GM21367 (cell line): ENCODE measurements at regions not wholly inside any gene's neighbourhood (a gene's known extent, or its start where the extent isn't known, plus 50 kb on each side); places are given as distances from the start of the nearest gene placed in this dataset.

Source experiments
- ATAC-seq: cut with Tn5 transposase; IDR thresholded peaks from one replicate; pipeline ENCODE4 v1.9.1; 2021; ENCODE audit not compliant: unreplicated experiment

DNA sequence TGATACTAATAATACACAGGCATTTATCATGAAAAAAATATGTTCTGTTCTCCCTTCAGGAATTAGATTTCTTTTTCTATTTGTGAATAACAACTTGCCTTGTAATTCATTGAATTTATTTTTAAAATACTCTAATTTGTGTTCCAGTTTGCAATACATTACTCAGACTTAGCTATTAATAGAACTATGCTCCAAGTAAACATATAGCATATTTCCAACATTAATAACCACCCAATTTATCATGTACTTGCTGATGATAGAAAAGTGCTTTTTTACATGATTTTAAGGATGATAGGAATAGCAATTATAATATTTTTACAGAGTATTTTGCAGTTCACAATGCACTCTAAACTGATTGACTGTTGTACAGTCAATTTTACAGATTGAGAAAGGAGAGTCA, 338.8 kb upstream of the SEMA3D start:
- ATAC-seq = no peak

DNA sequence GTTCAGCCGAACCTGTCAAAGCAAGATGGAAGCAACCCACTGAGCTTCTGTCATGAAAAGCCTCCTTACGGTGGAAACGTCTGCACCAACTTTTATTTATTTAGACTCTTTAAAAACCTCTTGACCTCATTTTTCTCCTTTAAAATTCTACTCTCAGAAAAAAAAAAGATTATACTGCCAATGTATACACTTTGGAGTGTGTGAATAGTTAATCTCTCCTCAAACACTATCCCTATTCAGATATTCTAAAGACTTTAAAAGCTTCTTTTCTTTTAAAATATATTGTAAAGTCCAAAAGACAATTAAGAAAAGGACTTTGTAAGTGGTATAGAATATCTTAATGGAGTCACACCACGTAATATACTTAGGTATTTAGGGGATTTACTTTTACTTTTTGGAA, 335.2 kb upstream of the SEMA3D start:
- ATAC-seq = no peak

DNA sequence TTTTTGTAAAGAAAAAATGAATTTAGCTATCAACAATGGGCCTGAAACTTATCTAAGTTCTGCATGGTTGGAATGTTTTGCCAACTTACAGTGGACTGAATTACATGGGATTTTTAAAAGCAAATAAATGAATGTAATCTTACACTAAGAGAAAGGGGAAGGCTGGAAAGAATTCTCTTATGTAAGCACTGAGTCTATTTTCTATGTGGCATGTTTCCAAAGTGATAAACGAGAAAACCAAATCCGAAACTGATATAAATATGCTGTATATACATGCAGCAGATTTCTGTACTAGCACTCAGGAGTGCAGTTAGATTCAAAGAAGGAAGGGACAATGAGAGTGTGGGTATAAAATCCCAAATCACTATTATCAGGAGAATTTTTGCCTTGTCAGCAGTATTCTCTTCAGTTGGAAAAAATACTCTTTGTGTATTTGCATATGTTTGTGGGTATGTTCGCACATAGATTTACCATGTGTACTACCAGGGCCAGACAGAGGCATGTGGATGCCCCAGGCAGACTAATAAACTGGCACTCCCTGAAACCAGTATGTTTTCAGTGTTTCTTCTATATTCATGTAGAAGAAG, 334.3 kb upstream of the SEMA3D start:
- ATAC-seq = no peak

DNA sequence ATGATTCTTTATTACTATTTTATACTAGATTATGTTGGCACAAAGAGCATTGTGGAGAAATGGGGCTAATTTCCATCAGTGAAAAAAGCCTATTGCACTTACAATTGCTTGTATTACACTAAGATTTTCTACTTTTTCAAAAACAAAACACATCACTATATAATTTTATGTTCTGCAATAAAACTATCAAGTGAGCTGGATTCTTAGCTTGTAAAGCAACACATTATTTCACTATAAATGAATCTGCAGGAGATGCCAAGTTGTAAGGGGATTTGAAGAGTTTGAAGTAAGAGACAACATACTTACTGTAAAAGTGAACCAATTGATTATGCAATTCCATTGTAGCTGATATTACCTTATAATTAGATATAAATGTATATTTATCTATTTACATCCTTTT, 333.3 kb upstream of the SEMA3D start:
- ATAC-seq = no peak

DNA sequence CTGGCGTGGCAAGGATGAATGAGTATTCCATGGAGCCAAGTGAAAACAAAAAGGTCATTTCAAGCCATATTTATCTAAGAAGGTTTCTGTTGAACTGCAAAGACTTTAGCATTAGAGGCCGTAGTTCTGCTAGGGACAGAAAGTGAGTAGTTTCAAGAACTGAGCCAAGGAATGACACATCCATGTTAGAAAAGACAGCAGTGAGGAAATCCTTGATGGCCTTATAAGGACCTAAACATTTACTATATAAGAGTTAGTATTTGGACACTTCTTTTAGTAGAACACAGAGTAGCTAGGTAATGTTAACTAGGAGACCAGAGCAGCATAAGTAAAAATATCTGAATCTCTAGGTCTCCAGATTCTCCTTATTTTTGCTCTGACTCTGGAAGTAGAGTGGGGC, 329.8 kb upstream of the SEMA3D start:
- no peak for ATAC-seq

DNA sequence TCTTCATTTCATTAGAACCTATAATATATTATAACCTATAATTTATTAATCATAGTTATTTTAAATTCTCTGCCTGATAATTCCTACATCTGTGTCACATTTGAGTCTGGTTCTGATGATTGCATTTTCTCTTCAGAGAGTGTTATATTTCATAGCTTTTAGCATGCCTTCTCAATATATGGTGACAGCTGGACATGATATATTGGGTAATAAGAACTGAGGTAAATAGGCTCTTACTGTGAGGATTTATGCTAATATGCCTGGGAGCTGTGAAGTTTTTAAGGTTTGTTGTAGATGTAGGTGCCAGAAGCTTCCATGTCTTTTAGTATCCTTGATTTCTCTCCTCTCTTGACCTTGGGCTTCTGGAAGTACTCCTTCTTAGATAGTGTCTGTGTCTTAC, 325.9 kb upstream of the SEMA3D start:
- no peak for ATAC-seq

DNA sequence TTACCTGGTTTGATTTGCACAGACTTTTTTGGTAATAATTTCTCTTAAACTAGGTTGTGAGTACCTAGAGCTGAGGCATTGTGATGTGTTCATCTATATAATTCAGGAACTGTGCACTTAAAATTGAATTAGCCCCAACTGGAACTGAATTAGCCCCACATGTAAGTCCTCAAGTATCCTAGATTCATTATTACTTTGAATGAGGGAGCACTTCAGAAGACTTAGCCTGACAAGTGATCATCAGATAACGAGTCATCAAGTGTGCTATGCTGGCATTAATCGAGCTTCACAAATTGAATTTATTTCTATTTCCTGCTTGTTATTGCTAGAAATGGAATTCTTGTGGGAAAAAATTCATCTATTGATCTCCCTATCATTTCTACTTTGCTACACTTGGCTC, 323.4 kb upstream of the SEMA3D start:
- no peak for ATAC-seq

DNA sequence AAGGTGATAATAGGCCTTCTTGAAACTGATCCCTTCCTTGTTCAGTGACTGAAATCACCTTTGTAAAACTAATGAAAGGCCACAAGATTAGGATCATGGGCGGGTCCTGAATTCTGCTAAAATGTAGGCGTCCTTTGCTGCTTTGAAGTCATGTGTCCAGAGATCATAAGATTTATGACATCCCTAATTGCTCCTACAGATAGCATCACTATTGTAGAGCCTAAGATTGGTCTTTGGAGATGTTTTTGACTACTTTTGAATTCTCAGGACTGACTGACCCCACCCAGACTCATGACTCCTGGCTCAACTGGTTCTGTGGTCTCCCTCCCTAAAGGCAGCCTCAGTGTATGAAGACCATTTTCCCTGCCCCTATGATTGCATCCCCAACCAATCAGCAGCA, 322.6 kb upstream of the SEMA3D start:
- no peak for ATAC-seq

DNA sequence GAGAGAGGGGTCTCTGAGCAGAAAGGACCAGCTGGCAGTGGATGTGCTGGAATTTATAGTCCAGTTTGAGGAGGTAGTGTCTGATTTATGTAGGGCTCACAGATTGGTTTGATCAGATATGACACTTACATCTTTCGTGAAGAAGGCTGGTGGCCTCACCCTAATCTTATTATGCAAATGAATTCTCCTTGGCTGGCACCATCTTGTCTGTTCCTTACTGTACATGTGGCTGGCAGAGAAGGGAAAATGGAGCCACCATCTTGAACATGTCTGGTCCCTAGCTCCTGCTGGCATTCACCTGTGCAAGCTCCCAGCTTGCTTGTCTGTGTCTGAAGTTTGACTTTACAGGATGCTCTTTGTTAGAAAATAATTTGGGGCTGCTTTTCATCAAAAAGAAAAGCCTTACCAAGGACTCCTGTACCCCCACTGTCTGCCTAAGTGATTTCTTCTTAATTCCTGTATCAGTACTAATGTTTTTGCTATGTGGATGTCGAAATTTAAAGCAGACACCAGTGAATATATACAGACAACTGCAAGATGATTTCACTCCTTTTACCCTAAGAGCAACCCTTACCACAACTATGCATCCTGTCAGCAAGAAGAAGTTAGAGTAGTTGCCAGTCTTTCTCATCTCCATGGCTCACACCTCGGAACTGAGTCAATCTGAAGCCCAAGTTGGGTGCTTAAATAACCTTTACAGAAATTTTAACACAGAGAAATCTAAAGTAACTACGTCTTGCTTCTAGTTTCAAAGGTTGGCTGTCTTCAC, 322.0 kb upstream of the SEMA3D start:
- no peak for ATAC-seq

DNA sequence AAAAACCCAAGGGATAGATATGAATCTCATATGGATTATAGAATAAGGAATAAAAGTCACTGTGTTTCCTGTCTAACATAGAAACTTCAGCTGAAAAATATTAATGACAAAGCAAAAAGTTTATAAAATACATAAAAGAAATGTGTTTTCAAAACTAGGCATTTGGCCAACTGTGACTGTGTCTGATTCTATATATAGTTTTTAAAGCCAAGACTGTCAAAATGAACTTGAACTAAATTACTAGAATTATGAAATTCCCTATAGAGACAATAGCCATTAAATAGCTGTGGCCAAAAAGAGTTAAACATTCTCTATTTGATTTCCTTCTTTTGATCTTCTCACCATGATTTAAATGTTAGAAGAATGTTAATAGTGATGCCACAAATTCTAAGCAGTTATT, 311.2 kb upstream of the SEMA3D start:
- no peak for ATAC-seq

DNA sequence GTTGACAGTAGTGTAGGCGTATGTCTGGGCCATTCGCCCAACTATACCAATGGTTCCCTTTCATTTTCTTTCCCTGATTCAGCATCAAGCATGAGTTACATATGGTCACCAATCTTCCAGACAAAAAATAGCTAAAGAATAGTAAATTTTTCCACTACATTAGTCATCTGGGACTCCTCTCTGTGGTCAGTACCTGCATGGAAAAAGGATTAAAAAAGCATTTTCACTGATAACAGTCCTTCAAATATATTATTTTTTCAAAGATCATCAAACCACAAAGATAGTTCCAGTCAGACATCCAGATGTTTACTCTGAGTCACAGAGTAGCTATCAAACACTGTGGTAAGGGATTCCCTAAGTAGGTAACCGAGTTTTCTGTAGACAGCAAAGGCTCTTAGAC, 302.6 kb upstream of the SEMA3D start:
- no peak for ATAC-seq

DNA sequence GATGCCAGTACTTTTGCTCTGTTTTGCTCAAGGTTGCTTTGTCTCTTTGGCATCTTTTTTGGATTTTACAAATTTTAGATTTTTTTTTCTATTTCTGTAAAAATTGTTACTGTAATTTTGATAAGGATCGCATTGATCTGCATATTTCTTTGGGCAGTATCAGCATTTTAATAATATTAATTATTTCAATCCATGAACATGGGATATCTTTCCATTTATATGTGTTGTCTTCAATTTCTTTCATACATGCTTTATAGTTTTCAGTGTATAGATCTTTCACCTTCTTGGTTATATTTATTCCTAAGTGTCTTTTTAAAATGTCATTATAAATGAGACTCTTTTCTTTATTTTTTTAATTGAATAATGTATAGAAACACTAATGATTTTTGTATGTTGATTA, 301.6 kb upstream of the SEMA3D start:
- no peak for ATAC-seq

DNA sequence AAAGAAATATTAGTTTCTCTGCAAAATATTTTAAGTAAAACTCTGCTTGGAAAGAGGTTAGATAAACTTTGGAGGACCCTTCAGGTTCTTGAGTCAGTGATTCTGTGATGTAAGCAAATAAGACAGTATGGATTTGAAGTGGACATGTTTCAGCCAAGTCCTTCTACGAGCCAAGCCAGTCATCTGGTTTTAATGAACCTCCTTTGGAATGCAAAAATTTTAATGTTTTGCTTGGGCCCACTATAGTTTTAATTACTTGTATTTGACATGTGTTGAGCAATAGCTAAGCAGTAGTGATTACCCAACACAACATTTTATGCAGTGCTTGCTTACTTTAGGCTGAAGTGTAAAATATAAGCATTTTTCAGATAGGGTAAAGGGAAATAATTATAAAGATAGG, 296.3 kb upstream of the SEMA3D start:
- no peak for ATAC-seq

DNA sequence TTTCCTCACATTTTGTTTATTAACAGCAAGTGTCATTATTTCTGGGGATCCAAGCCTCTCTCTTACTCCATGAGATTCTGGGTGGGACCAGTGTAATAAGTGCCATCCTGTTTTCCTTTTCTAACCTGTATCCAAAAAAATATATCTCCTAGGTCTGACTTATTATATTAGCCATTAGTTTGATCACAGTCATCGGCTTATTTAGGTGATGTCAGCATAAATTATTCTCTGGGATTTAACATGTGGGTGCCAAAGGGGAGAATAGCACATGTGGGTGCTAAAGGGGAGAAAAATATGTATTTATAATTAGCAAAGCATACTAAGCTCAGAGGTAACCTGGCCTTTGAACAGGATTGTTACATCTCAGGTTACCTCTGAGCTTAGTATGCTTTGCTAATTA, 293.8 kb upstream of the SEMA3D start:
- no peak for ATAC-seq

DNA sequence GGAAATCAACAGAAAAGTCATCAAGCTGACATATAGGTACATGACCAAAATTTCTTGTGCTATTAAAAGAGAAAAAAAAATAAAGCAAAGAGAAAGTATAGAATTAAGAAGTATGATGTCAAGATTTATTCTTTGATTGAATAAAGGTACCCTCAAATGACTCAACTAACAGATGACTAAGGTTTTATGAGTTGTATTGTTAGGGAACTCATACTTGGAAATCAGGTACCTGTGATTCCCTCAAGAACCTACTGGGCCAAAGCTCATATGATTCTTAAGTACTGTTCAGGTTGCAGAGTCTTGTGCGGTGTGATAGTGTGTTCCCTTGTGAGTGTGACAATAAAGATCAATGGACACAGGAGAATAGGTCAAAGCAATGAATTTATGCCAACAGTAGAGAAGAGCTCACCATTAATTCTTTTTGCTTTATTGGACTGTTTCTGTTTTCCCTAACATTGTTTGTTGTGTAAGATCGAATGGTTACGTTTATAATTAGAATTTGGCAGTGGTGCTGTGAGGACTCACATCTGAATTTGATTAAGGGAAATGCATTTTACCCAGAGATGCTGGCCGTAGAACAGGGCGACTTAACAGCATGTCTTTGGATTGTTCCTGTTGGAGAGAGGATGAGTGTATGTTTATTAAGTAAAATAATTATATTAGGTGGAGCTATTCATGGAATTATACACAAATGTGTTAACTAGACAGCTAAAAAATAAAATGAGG, 293.2 kb upstream of the SEMA3D start:
- ATAC-seq = no peak

DNA sequence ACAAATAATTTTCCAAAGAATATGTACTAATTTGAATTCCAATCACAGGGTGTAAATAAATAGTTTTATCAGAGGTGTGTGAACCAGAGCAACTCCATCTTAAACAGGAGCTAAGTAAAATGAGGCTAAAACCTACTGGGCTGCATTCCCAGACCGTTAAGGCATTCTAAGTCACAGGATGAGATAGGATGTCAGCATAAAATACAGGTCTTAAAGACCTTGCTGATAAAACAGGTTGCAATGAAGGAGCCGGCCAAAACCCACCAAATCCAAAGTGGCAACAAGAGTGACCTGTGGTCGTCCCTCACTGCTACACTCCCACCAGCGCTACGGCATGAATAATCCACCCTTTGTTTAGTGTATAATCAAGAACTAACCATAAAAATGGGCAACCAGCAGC, 291.7 kb upstream of the SEMA3D start:
- no peak for ATAC-seq

DNA sequence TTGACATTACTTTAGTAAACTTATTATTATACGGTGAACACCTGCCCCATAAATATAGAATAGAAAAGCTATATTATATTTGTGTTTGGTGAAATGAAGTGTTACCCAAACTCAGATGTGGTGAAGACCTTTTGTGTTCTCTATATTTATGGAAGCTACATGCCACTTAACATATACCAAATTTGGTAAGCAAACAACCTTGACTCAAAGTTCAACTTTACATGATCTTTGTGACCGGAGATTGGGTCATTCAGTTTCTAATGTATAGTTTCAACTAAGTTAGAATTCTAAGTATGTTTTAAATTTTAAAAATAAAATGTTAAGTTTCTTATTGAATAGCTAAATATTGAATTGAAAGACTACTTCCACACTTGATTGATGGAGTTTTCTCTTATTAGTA, 288.6 kb upstream of the SEMA3D start:
- no peak for ATAC-seq

DNA sequence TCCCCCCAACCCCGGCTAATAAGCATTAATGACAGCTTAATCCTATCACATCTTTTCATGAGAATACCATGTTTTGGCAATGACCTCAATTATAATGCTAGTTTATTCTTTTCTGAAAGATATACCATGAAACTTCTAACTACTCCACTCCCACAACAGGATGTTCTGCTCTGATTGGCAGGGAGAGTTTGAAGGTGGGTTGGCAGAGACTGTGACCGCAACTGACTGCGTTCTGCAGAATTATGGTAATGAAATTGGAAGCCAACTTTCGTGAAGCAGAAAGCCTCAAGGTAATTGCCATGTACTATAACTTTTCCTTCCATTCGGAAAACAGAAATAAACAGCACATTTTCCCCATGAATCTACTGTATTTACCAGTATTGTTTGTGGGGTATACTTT, 288.2 kb upstream of the SEMA3D start:
- ATAC-seq = no peak

DNA sequence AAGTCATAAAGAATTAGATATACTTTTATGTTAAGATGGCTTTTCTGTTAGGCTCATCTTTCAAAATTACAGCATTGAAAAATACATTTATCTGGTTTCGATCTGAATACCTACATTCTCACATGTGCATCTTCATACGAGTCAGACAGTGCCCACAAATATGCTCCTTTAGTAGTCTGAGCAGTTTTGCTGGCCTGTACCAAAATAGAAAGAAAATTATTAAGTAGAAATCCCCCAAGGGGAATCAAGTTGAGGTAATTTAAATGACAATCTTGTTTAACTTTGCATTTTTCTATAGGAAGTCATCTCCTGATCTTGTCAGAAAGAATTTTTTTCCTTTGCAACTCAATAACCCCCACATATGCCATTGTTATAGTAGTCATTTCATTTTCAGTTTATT, 287.4 kb upstream of the SEMA3D start:
- ATAC-seq = peak; percentile 64

DNA sequence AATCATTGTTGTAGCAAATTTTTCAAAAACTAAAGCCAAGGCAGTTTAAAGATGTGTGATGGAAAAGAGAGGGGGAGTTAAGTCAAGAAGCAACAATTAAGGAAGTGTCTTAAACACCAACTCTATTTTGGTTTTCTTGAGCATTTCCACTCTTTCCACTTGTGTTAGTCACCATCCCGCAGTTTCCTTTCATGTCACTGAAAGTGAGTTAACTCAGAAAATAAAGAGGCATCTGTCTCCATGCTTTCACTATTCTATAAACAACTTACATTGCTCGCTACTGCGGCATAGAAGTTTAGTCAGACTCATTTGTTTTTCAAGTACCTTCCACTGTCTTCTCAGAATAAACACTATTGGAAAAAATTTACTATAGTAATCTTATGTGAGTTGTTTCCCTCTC, 284.9 kb upstream of the SEMA3D start:
- ATAC-seq = peak; percentile 32

DNA sequence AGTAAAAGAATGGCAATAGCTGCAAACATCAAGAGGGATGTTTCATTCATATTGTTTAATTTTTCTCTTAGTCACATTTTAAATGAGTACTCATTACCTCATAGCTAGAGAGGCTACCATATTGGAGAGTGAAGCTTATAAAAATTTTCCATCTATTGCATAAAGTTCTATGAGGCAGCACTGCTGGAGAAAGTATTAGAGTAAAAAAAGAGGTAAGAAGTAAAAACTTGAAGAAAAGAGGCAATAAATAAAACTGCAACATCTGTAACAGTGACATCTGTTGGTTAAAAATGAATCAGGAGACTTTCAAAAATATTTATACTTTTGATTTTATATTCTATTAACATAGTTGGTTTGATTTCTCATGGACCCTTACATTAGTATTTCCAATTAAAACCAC, 284.5 kb upstream of the SEMA3D start:
- no peak for ATAC-seq

DNA sequence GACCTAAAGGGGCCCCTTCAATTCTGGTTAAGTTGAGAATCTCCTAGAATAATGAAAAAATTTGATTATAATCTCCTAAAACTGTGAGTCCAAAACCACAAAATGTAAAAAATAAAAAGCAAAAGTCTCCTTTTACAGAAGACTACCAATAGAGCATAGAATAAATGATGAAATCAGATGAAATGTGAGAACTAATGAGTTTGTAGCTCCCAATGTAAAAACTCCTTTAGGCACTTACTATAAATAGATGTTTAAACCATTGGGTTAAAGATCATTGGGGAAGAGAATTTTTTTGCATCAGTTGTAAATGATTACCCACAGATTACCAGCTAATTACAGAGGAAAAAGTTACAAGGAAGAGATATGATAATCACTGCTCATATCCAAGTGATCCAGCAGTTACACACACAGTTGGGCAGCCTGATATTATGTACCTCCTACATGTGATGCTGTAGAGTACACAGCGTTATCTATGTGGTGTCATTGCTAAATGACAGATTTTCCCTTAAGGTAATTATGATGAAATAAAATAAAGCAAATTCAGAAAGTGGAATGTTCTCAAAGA, 282.7 kb upstream of the SEMA3D start:
- no peak for ATAC-seq
